ENCODE measurements at regions not wholly inside any gene's neighbourhood (a gene's known extent, or its start where the extent isn't known, plus 50 kb on each side); places are given as distances from the start of the nearest gene placed in this dataset.

DNA sequence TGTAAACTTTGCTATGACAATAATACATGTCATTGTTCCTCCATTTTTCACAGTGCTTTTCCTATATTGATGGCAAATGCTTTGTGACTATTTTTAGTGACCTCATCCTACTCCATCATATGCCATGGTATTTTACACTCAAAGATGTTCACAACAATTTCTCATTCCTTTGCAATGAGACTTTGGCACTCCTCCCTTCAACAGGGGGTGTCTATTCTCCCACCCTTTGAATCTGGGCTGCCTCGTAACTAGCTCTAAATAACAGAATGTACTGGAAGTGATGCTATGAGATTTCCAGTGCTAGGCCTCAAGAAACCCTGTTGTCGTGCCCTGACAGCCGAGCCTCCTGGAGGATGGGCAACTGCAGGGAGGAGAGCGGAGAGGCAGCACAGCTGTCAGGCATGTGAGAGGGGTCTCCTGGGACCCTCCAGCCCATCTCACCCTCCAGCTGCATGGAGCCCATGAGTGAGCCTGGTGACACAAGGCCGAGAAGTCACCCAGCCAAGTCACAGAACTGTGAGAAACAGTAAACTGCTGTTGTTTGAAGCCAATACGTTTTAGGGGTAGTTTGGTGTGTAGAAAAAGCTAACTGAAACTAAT lies 103.1 kb upstream of the APCDD1 start:
- CTCF ChIA-PET = no interaction called here
- intact Hi-C loops (cut with micrococcal nuclease; ENCODE audit: unreplicated experiment) = no loop called here
- in situ Hi-C loops (cut with HindIII; ENCODE audit: low pct_unique_long_range_greater_than_20kb, low sequenced_read_pairs) = no loop called here
- DNase-seq (ENCODE audit: low read depth, low spot score) (no peak), ATAC-seq (no peak)
- POLR2A ChIA-PET = no interaction called here
- BruUV-seq (replicated peaks) = no TSS peak
- TF ChIP-seq SIN3A (IDR thresholded peaks at IDR 0.05; ENCODE audit: borderline replicate concordance, insufficient read depth, low read depth, low read length) (no peak), TCF7L2 (IDR thresholded peaks at IDR 0.05; ENCODE audit: low read depth, low read length) (no peak), POLR2AphosphoS5 (IDR thresholded peaks at IDR 0.05; ENCODE audit: low read depth, low read length) (no peak)
- TF ChIP-seq, protein P1, sequence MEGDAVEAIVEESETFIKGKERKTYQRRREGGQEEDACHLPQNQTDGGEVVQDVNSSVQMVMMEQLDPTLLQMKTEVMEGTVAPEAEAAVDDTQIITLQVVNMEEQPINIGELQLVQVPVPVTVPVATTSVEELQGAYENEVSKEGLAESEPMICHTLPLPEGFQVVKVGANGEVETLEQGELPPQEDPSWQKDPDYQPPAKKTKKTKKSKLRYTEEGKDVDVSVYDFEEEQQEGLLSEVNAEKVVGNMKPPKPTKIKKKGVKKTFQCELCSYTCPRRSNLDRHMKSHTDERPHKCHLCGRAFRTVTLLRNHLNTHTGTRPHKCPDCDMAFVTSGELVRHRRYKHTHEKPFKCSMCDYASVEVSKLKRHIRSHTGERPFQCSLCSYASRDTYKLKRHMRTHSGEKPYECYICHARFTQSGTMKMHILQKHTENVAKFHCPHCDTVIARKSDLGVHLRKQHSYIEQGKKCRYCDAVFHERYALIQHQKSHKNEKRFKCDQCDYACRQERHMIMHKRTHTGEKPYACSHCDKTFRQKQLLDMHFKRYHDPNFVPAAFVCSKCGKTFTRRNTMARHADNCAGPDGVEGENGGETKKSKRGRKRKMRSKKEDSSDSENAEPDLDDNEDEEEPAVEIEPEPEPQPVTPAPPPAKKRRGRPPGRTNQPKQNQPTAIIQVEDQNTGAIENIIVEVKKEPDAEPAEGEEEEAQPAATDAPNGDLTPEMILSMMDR (IDR thresholded peaks at IDR 0.05) = no peak
- TF ChIP-seq, protein P2, sequence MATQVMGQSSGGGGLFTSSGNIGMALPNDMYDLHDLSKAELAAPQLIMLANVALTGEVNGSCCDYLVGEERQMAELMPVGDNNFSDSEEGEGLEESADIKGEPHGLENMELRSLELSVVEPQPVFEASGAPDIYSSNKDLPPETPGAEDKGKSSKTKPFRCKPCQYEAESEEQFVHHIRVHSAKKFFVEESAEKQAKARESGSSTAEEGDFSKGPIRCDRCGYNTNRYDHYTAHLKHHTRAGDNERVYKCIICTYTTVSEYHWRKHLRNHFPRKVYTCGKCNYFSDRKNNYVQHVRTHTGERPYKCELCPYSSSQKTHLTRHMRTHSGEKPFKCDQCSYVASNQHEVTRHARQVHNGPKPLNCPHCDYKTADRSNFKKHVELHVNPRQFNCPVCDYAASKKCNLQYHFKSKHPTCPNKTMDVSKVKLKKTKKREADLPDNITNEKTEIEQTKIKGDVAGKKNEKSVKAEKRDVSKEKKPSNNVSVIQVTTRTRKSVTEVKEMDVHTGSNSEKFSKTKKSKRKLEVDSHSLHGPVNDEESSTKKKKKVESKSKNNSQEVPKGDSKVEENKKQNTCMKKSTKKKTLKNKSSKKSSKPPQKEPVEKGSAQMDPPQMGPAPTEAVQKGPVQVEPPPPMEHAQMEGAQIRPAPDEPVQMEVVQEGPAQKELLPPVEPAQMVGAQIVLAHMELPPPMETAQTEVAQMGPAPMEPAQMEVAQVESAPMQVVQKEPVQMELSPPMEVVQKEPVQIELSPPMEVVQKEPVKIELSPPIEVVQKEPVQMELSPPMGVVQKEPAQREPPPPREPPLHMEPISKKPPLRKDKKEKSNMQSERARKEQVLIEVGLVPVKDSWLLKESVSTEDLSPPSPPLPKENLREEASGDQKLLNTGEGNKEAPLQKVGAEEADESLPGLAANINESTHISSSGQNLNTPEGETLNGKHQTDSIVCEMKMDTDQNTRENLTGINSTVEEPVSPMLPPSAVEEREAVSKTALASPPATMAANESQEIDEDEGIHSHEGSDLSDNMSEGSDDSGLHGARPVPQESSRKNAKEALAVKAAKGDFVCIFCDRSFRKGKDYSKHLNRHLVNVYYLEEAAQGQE (IDR thresholded peaks at IDR 0.05; ENCODE audit: insufficient read depth in 1 of 2, low read depth in 2 of 2, low read length in 1 of 2) = no peak
- H3K9me3 ChIP-seq (ENCODE audit: control insufficient read depth, insufficient read depth, low read depth, low read length) = no peaks in the 10 kb centered on the region
- no peak overlapping the region for H3K27ac ChIP-seq (ENCODE audit: low read length)
- no peaks in the 10 kb centered on the region for H3K4me1 ChIP-seq (ENCODE audit: control insufficient read depth, insufficient read depth, low read length)
- H3K27me3 ChIP-seq (ENCODE audit: control insufficient read depth, insufficient read depth, low read length) = no peaks in the 10 kb centered on the region; the same call in 1 of the 2 replicates
- no peaks in the 10 kb centered on the region for H3K36me3 ChIP-seq (ENCODE audit: control insufficient read depth, insufficient read depth, low read length)
- no peak overlapping the region for H3K4me3 ChIP-seq (ENCODE audit: low read depth in 2 of 2, low read length in 2 of 2)

DNA sequence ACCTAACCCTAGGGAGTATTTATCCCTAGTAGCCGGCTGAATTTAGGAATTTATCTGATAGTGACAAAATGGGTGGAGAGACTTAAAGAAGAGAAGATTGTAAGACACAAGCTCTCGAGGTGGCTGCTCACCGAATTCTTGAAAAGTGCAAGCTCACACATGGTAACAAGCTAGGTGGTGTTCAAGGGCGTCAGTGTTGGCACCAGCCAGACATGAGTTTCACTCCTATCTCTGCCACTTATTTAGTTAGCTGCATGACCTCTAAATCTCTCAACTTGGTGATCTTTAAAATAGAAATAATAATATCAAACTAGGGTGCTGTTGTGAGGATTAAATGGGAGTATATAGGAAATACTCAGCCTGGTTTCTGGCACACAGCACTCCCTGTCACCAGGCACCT lies 102.6 kb upstream of the APCDD1 start:
- H3K9me3 ChIP-seq (ENCODE audit: control insufficient read depth, insufficient read depth, low read depth, low read length) = no peaks in the 10 kb centered on the region
- TF ChIP-seq TCF7L2 (IDR thresholded peaks at IDR 0.05; ENCODE audit: low read depth, low read length) (no peak), POLR2AphosphoS5 (IDR thresholded peaks at IDR 0.05; ENCODE audit: low read depth, low read length) (no peak), SIN3A (IDR thresholded peaks at IDR 0.05; ENCODE audit: borderline replicate concordance, insufficient read depth, low read depth, low read length) (no peak)
- TF ChIP-seq, protein P2 (IDR thresholded peaks at IDR 0.05; ENCODE audit: insufficient read depth in 1 of 2, low read depth in 2 of 2, low read length in 1 of 2) = no peak
- TF ChIP-seq, protein P1 (IDR thresholded peaks at IDR 0.05) = no peak
- no peak for ATAC-seq
- no peaks in the 10 kb centered on the region for H3K36me3 ChIP-seq (ENCODE audit: control insufficient read depth, insufficient read depth, low read length)
- in situ Hi-C loops (cut with HindIII; ENCODE audit: low pct_unique_long_range_greater_than_20kb, low sequenced_read_pairs) (no loop called here), intact Hi-C loops (cut with micrococcal nuclease; ENCODE audit: unreplicated experiment) (no loop called here)
- DNase-seq (ENCODE audit: low read depth, low spot score) = no peak
- H3K4me3 ChIP-seq (ENCODE audit: low read depth in 2 of 2, low read length in 2 of 2) = no peak overlapping the region
- H3K27me3 ChIP-seq (ENCODE audit: control insufficient read depth, insufficient read depth, low read length) = no peaks in the 10 kb centered on the region; the same call in 1 of the 2 replicates
- POLR2A ChIA-PET = no interaction called here
- H3K4me1 ChIP-seq (ENCODE audit: control insufficient read depth, insufficient read depth, low read length) = no peaks in the 10 kb centered on the region
- BruUV-seq (replicated peaks) = no TSS peak
- CTCF ChIA-PET = no interaction called here
- H3K27ac ChIP-seq (ENCODE audit: low read length) = no peak overlapping the region

All from Panc1 (cell line).